Forelimb muscle (tissue), 1 donor: ENCODE measurements at regions not wholly inside any gene's neighbourhood (a gene's known extent, or its start where the extent isn't known, plus 50 kb on each side); places are given as distances from the start of the nearest gene placed in this dataset.
"Not testable (repeated sequence)": the region's sequence is repeated elsewhere in the genome, so short reads cannot be mapped to it uniquely, and the experiment has no call there.

Experiments used
- DNase-seq: peaks from one replicate; pipeline ENCODE4 v3.0.0-alpha.2; 2013; ENCODE audit warnings: low read depth

DNA sequence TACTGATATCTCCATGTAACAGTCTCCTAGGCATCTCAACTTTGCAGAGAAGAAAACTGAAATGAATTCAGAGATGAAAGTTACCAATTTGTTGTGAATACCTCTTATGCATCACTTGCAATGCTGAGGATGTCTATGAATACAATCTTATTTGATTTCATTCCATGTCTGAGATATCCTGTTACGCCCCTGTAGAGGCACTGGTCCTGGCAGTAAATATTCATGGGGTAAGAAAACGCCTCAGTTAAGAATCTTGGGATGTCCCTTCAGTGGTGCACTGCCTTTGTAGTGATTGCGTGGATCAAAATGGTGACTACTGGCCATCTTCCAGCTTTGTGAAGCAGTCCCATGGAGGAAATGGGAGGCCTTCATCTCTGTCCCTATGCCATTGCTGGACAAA lies 229.1 kb upstream of the C9orf72 start:
- DNase-seq: no peak

DNA sequence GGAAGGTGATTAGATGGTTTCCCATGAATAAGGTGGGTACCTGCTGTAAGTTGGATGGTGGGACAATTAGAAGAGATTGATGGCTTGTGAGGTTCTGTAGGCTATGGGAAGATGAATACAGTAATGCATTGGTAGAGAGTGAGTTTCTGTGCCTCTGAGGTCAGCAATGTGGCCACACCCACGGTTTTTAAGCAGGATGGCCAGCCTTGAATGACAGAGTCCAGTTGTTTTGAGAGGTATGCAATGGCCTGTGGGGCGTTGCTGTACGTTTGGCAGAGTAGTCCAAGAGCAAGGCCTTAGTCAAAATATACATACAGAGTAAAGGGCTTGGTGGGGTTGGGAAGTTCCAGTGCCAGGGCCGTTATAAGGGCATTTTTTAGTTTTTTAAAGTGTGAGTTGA lies 235.6 kb upstream of the C9orf72 start:
- DNase-seq: no peak

DNA sequence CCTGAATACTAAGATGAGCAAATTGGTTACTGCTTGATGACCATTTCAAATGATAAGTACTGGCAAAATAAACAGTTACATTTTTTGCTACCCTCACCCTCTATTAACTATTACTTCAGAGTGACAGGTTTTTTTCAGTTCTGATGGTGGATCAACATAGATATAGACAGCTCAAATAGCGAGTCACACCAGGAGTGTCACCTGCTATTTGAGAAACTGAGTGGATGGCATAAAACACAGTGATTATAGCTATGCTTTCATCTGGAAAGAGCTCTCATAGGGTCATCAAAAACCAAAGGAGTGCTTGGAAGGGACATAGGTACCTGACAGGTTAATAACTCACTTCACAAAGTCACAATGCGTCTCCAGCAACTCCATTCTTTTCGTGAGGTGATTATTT lies 244.5 kb upstream of the C9orf72 start:
- no peak for DNase-seq

DNA sequence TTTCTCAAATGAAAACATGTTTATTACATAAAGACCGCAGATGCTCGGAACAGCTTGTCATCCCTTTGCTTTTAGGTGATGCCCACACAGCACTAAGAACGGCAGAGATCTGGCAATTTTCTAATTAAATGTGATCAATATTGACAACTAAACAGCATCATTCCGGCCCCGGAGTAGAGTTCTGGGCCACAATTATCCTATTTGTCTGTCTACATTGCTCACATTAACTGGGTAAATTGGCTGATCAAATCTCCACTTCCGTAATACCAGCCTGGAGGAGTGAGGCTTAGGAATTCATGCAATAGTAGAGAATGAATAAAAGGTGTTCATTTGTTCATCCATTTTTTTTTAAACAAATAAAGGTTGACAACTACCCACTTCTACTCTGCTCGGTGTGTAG lies 245.1 kb upstream of the C9orf72 start:
- no peak for DNase-seq

DNA sequence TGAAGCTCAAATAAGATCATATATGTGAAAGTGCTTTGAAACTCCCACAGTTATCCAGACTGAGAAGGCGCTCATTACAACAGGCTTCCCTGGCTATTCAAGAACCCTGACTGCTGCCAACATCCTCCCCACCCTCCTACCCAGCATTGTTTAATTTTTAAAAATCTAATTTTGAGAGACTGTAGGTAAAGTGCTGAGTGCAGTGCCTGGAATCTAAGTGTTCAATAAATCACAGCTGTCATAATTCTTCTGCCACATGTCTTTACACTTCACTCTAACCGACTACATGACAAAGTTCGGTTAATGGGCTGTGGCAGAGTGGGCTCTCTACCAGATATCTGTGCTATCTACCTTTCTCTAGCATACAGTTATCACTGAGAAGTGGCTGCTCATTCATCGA lies 255.6 kb upstream of the C9orf72 start:
- no peak for DNase-seq

DNA sequence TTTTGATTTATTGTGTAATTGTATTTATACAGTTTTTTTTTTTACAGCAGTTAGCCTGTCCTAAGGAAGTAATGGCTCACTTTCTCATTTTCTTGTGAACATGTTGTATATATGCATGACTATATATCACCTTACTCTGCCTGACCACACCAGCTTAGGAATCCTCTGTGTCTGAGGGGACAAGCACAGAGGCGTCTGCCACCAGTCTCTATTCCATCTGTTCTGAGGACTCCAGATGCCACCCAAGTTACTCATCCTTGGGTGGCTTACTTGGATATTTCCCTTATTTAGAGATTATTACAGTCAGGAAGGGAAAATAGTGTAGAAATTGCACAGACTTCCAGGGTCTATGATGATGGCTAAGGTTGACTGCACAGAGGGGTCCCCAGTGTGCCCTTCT lies 256.3 kb upstream of the C9orf72 start:
- DNase-seq: no peak

DNA sequence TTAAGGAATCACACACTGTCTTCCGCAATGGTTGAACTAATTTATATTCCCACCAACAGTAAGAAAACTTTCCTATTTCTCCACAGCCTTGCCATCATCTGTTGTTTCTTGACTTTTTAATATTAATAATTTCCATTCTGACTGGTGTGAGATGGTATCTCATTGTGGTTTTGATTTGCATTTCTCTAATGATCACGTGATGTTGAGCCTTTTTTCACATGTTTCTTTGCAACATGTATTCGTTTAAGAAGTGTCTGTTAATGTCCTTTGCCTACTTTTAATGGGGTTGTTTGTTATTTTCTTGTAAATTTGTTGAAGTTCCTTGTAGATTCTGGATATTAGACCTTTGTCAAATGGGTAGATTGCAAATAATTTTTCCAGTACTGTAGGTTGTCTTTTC lies 258.8 kb upstream of the C9orf72 start:
- not testable (repeated sequence) for DNase-seq

DNA sequence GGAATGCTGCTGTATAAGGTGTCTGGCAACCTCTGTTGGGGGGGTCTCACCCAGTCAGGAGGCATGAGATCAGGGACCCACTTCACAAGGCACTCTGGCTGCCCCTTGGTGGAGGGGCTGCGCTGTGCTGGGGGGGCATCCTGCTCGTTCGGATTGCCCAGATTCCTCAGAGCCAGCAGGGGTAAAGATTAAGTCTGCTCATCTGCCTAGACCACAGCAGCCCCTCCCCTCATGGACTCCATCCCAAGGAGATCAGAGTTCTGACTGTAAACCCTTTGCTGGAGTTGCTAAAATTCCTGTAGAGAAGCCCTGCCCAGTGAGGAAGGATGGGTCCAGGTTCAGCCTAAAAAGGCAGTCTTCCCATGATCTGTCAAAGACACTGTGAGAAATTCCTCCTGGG lies 262.0 kb upstream of the C9orf72 start:
- no peak for DNase-seq

DNA sequence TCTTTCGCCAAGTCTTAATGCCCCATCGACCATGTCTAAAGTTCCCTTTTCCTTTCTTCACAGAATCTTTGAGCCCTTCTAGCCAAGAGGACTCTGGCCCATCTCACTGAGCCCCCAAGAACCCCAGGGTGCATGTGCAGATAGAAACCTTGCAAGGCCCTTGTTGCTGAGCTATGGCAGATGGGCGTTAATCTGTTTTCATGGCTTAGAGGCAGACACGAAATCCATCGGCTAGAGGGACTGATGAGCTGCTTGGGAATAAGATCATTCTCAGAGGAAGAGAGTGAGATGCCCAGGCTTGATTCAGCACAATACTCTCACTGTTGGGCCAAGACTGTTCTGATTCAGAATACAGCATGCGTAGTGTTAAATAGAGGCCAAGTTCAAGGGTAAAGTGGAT lies 262.5 kb upstream of the C9orf72 start:
- no peak for DNase-seq

DNA sequence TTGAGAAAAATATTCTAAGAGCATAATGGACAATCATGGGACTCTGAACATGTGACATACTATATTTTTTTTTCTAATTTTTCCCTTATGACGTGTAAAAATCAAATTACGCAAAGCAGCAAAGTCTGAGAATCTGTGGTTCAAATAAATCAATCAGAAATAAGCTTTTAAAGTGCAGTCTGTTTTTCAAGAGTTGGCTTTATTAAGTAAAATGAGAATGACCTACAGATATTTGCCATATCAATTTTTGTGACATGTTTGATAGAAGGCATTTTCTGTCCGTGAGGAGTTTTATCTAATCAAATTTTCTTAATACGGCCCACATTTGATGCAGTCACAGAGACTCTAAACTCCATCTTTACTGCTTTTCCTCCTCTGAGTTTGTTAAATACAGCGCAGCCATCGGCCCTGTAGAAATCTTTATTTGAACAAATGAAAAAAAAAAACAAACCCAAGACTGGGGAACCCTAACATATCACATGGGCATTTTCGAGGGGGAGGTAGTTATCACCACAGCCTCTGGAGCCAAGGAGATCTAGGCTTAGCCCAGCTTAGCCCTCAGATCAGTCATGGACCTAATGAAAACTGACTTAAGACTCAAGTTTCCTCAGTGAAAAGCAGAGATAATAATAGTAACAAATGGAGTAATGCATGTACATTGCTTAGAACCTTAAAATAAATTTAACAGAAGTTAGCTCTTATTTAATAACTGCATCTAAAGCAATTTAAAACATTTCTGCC lies 263.6 kb upstream of the C9orf72 start:
- DNase-seq: no peak

DNA sequence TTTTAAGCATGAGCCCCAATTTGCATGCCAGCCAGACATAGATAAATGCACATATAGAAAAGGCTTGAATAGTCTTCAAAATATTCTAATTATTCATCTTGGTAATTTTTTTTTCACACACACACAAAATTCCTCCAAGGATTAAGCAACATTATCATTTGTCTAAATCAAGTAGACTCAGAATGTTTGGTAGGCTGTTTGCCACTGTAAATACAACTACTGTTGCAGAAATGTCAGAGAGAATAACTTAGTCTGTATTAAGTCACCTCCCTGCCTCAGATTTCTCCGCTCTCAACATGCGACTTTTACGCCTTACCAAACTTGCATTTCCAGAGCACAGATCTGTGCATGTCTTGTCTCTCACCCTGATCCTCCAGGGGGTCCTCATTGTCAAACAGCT lies 265.6 kb upstream of the C9orf72 start:
- DNase-seq: no peak

DNA sequence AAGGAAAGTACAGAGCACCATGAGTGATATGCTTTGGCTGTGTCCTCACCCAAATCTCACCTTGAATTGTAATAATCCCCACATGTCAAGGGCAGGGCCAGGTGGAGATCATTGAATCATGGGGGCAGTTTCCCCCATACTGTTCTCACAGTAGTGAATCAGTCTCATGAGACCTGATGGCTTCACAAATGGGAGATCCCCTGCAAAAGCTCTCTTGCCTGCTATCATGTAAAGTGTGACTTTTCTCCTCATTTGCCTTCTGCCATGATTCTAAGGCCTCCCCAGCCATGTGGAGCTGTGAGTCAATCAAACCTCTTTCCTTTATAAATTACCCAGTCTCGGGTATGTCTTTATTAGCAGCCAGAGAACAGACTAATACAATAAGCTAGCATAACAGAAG lies 266.5 kb upstream of the C9orf72 start:
- not testable (repeated sequence) for DNase-seq

DNA sequence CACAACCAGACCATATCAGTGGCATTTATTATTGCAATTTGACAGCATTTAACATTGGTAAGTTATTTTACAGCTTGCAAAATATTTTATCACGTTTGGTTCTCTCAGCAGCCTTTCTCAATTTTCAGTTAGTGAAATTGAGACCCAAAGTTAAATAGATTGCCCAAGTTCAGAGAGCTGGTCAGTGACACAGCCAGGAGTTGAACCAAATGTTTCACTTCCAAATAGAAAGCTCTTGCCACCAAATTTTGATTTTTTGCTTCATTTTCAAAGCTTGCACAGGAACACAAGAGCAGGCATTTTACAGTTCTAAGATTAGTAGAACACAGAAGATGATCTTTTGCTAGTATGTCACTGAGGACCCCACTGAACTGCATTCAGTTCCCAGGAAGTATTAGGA lies 271.5 kb upstream of the C9orf72 start:
- DNase-seq: no peak

DNA sequence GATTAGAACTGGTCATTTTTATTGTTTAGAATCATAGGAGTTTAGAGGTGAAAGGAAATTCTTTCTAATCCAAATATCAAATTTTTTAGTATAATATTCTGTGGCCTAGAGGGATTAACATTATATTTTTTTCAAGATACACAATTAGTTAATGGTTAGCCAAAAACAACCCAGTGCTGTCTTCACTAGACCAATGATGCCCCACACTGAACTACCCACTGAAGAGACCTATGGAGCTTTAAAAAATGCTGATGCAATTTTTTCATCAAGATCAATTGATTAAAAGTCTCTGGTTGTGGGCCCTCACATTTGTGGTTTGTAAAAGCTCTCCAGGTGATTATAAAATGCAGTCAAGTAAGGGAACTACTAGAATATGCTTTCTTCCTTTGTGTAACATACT lies 274.1 kb upstream of the C9orf72 start:
- no peak for DNase-seq

DNA sequence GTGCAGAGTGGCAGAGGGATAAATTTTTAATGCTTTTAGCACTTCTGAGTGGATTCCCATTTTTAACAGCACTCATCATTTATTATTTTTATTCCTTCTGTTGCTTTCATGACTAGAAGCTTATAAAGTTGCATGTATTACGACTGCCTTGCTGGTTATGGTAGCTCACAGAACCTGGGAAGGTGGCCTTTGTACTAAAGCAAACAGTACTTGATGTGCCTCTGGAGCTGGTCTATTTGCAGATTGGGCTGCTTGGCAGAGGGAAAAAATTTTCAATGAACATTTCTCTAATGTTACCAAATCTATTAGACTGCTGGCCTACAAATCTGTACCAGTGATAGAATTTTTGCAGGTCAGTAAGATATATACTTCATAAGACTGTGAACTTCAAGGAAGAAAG lies 274.5 kb upstream of the C9orf72 start:
- no peak for DNase-seq

DNA sequence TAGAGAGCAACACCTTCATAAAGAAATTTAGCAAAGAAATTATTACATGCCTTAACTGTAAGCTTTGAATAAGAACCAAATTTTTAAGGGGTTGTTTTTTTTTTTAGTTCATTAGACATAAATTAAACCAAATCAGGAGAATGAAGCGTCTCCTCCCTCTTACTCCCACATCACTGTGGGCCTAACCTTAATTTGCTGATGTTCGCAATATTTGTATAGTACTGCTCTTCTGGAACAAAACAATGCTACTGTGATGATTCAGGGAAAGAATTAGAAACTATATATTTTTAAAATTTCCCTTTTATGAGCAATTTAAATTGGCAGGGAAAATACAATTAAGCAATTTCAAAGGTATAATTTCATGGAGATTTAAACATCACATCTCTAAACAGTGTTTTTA lies 275.0 kb upstream of the C9orf72 start:
- no peak for DNase-seq

DNA sequence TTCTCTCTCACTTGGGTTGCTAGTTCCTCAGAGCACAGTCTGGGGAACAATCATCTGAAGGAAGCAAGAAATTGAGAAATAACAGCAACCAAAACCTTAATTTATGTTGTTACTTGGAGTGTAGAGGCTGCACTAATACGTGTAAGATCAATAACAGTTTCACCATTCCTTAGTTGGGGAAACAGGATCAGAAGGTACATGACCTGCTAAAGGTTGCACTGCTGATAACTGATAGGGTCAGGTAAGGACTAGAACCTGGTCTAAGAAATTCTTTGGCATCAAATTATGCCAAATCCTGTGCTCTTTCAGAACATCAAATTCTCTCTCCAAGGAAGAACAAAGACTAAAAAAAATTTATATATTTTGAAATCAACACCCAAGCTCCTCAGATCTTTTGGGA lies 278.6 kb upstream of the C9orf72 start:
- DNase-seq: no peak

DNA sequence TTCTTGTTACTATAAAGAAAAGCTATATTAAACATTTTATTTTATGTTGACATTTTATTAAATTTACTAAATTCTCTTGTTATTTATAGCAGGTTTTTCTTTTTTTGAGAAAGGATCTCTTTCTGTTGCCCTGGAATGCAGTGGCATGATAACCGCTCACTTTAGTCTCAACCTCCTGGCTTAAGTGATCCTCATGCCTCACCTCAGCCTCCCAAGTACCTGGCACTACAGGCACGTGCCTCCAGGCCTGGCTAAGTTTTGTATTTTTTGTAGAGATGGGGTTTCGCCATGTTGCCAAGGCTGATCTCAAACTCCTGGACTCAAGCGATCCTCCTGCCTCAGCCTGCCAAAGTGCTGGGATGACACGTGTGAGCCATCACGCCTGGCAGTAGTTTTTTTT lies 280.2 kb upstream of the C9orf72 start:
- DNase-seq: no peak

DNA sequence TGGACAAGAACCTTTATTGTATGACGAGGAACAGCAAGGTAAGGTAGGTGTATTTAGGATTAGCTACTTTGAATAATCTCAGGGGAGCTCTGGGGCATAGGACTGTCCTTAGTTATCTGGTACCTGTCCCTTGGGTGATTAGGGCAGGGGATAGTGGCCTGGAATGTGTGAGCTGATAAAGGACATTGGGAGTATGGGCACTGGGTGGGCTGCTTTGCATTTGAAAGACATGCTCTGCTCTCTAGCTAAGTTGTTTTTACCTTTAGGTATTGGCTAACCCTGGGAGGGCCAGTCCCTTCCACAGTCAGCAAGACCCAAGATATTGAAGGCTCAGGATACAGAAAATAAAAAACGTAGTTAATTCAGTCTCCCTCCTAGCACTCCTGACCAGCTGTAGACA lies 282.8 kb upstream of the C9orf72 start:
- no peak for DNase-seq

DNA sequence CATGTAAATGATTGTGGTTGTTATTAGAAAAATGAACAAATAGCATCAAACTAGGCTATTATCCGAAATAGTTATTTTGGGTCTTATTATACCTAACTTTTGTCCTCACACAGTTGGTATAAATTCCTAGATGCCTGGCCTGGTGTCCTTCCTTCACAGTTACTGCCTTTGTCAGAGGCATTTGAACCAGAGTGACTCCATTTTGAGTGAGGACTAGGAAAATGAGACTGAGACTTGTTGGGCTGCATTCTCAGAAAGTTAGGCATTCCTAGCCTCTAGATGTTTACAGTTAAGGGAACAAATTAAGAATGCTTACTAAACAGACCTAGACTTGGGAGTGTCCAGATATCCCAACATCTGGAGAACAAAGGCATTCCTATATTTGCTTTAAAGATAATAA lies 283.5 kb upstream of the C9orf72 start:
- no peak for DNase-seq

DNA sequence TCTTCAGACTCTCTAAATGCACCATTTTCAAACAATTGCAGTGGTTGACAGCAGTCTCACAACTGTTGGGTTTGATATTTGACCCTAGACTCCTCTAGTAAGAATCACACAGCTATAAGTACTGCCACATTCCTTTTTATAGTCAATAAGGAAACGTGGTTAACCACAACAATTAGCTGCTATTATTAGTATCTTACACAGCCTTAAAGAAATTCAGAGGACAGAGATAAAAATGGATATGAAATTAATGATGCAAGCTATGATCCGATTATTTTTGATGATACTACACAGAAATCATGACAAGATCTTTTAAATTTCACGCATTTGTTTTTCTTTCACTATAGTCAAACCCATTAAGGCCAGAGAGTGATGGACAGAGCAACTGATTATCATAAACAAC lies 288.6 kb upstream of the C9orf72 start:
- no peak for DNase-seq

DNA sequence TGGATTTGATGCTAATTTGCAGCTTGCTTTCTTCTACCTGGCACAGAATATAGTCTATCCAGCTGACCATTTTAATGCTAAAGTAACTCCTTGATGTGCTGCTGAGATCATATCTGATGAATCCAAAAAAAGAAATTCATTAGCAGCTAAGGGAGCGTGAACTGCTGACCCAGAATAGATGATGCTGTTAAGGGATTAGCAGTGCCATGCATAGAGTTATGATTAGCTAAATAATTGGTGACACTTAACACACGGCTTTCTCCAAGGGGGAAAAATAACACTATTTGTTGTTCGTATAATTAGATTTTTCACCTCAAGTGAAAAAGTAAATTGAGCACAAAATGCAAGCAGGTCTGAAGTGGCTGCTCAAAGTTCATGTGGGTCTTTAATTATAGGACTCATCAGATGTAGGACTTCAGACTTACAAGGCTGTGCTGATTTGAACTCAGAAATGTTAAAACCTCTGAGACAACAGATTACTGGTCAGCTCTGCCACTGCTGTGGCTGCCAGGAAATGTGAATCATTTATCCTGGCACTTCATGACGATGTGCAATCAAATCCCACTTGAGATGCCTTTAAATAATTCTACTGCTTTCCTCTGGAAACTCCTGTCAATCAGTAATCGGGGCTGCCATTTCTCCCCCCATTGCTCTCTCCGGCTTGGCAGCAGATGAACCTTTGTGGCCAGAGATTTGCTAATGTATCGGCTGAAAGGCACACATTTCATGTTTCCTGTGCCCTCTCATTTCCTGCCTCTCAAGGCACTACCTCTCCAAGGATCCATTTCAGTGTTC lies 291.6 kb upstream of the C9orf72 start:
- no peak for DNase-seq

DNA sequence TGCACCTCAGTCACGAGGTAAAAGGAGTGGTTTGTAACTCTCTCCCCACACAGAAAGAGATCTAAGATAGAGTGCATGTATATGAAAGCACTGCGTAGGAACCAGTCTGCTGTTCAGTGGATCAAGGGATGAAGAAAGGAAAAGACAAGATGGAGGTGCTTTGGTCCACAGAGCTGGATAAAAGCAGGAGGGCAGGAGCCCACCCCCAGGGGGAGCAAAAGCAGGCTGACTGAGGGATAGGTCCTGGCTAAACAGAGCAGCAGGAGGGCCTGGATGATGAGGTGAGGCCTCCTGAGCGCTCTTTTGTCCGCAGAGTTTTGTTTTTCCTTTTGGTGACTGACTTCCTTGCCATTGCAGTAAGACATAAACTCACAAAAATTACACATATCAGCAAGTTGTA lies 293.5 kb upstream of the C9orf72 start:
- no peak for DNase-seq

DNA sequence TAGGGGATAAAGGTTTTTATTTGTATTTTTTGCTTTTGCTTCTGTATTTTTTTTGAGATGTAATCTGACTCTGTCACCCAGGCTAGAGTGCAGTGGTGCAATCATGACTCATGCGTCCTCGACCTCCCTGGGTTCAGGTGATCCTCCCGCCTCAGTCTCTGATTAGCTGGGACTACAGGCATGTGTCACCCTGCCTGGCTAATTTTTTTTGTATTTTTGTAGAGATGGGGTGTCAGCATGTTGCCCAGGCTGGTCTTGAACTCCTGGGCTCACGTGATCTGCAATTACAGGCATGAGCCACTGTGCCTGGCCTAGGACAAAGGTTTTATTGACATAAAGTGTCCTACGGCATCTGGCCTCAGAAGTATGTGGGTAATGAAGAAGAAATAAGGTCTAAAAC lies 297.1 kb upstream of the C9orf72 start:
- DNase-seq: no peak
